Astrocyte (in vitro differentiated cells and primary cell): ENCODE measurements at regions not wholly inside any gene's neighbourhood (a gene's known extent, or its start where the extent isn't known, plus 50 kb on each side); places are given as distances from the start of the nearest gene placed in this dataset.

ENCODE experiments used
- DNase-seq: peaks from one replicate; pipeline ENCODE4 v3.0.0-alpha.2; 2010; ENCODE audit warnings: low read depth
- FAIRE-seq: peaks from 2 replicates; lab custom pipeline; 2011; peaks lifted over from hg19 to GRCh38; lab: Jason Lieb, UNC
- H2AFZ ChIP-seq: 2 replicates; pipeline ENCODE4 v1.6.0; 2012; ENCODE audit warnings: low read depth, low read length, inconsistent platforms
- H3K27ac ChIP-seq: 2 replicates; pipeline ENCODE4 v1.5.1; 2011; ENCODE audit warnings: low read depth, low read length, inconsistent platforms
- H3K27me3 ChIP-seq: 2 replicates; pipeline ENCODE4 v1.6.0; 2011; ENCODE audit warnings: low read length, inconsistent platforms; ENCODE audit not compliant: insufficient read depth
- H3K36me3 ChIP-seq: 2 replicates; pipeline ENCODE4 v1.5.1; 2011; ENCODE audit warnings: low read length, inconsistent platforms; ENCODE audit not compliant: insufficient read depth
- H3K4me1 ChIP-seq: 2 replicates; pipeline ENCODE4 v1.5.1; 2011; ENCODE audit warnings: low read length, inconsistent platforms; ENCODE audit not compliant: insufficient read depth
- H3K4me2 ChIP-seq: 2 replicates; pipeline ENCODE4 v1.6.0; 2012; ENCODE audit warnings: low read length, inconsistent platforms
- H3K4me3 ChIP-seq: 2 replicates; pipeline ENCODE4 v1.5.1; 2011; ENCODE audit warnings: low read depth, mild to moderate bottlenecking, low read length, inconsistent platforms; ENCODE audit not compliant: insufficient read depth
- H3K79me2 ChIP-seq: 2 replicates; pipeline ENCODE4 v1.6.0; 2012; ENCODE audit warnings: mild to moderate bottlenecking, low read length, inconsistent platforms; ENCODE audit not compliant: insufficient read depth
- H3K9ac ChIP-seq: 2 replicates; pipeline ENCODE4 v1.6.0; 2012; ENCODE audit warnings: mild to moderate bottlenecking, low read length, inconsistent platforms
- H3K9me3 ChIP-seq: 2 replicates; pipeline ENCODE4 v1.5.1; 2012; ENCODE audit warnings: low read depth, mild to moderate bottlenecking, low read length, inconsistent platforms; ENCODE audit not compliant: insufficient read depth
- H4K20me1 ChIP-seq: 2 replicates; pipeline ENCODE4 v1.6.0; 2012; ENCODE audit warnings: low read length, inconsistent platforms; ENCODE audit not compliant: insufficient read depth
- H3K27ac Mint-ChIP-seq: one replicate; pipeline ENCODE4 v1.8.0; 2021; ENCODE audit warnings: mild to moderate bottlenecking, mixed read lengths; ENCODE audit not compliant: unreplicated experiment
- H3K27me3 Mint-ChIP-seq: one replicate; pipeline ENCODE4 v1.8.0; 2021; ENCODE audit warnings: low read depth, mixed read lengths; ENCODE audit not compliant: unreplicated experiment
- H3K36me3 Mint-ChIP-seq: one replicate; pipeline ENCODE4 v1.8.0; 2021; ENCODE audit warnings: low read depth, mixed read lengths; ENCODE audit not compliant: unreplicated experiment
- H3K4me1 Mint-ChIP-seq: one replicate; pipeline ENCODE4 v1.8.0; 2021; ENCODE audit warnings: low read depth, mixed read lengths; ENCODE audit not compliant: unreplicated experiment
- H3K4me3 Mint-ChIP-seq: one replicate; pipeline ENCODE4 v1.8.0; 2021; ENCODE audit warnings: mild to moderate bottlenecking, moderate library complexity, mixed read lengths; ENCODE audit not compliant: unreplicated experiment
- H3K9me3 Mint-ChIP-seq: one replicate; pipeline ENCODE4 v1.8.0; 2021; ENCODE audit warnings: mild to moderate bottlenecking, mixed read lengths; ENCODE audit not compliant: unreplicated experiment
- CTCF ChIP-seq: IDR thresholded peaks from 2 replicates; pipeline ENCODE4 v1.5.1; 2011; ENCODE audit warnings: low read depth, mild to moderate bottlenecking, inconsistent platforms, low read length, moderate library complexity; ENCODE audit not compliant: insufficient read depth
- EZH2 ChIP-seq: IDR thresholded peaks from 2 replicates; pipeline ENCODE4 v1.6.1; 2012; ENCODE audit warnings: mild to moderate bottlenecking, low read length, inconsistent platforms; ENCODE audit not compliant: insufficient read depth

GRCh38 chr6:19616022-19616421, 221.1 kb upstream of the ID4 start:
- no peaks in the 10 kb centered on the region for H3K4me1 ChIP-seq
- no peaks in the 10 kb centered on the region for H3K4me1 Mint-ChIP-seq
- no peak for DNase-seq
- H3K36me3 ChIP-seq = no peaks in the 10 kb centered on the region
- H3K27me3 ChIP-seq = no peaks in the 10 kb centered on the region
- H3K27me3 Mint-ChIP-seq = no peaks in the 10 kb centered on the region
- H3K79me2 ChIP-seq = no peaks in the 10 kb centered on the region
- H4K20me1 ChIP-seq = no peaks in the 10 kb centered on the region
- H2AFZ ChIP-seq = no peak overlapping the region
- H3K9me3 ChIP-seq = no peaks in the 10 kb centered on the region
- no peak overlapping the region for H3K27ac Mint-ChIP-seq
- no peak for FAIRE-seq
- H3K4me3 Mint-ChIP-seq = no peak overlapping the region
- no peak overlapping the region for H3K4me2 ChIP-seq
- H3K27ac ChIP-seq = no peak overlapping the region
- no peak overlapping the region for H3K9ac ChIP-seq
- no peak for TF ChIP-seq CTCF
- TF ChIP-seq EZH2 = no peak
- H3K36me3 Mint-ChIP-seq = peaks cover 1% of the 10 kb centered on the region
- no peak overlapping the region for H3K4me3 ChIP-seq
- peaks cover 5% of the 10 kb centered on the region for H3K9me3 Mint-ChIP-seq

GRCh38 chr6:19632230-19632629, 204.9 kb upstream of the ID4 start:
- no peak overlapping the region for H3K4me2 ChIP-seq
- H3K4me1 Mint-ChIP-seq = no peaks in the 10 kb centered on the region
- FAIRE-seq = no peak
- no peak overlapping the region for H3K4me3 ChIP-seq
- no peak overlapping the region for H2AFZ ChIP-seq
- H3K36me3 ChIP-seq = no peaks in the 10 kb centered on the region
- H3K4me1 ChIP-seq = no peaks in the 10 kb centered on the region
- H3K27ac Mint-ChIP-seq = no peak overlapping the region
- H3K27me3 ChIP-seq = no peaks in the 10 kb centered on the region
- H3K4me3 Mint-ChIP-seq = no peak overlapping the region
- no peak for TF ChIP-seq EZH2
- TF ChIP-seq CTCF = no peak
- H3K9ac ChIP-seq = no peak overlapping the region
- H4K20me1 ChIP-seq = no peaks in the 10 kb centered on the region
- no peaks in the 10 kb centered on the region for H3K9me3 ChIP-seq
- H3K36me3 Mint-ChIP-seq = no peaks in the 10 kb centered on the region
- DNase-seq = no peak
- no peaks in the 10 kb centered on the region for H3K79me2 ChIP-seq
- H3K9me3 Mint-ChIP-seq = no peaks in the 10 kb centered on the region
- H3K27ac ChIP-seq = no peak overlapping the region
- no peaks in the 10 kb centered on the region for H3K27me3 Mint-ChIP-seq

- FAIRE-seq (no peak), DNase-seq (no peak)
- Mint-ChIP-seq H3K9me3 (no peaks in the 10 kb centered on the region), H3K4me3 (no peak overlapping the region), H3K27me3 (no peaks in the 10 kb centered on the region), H3K27ac (no peak overlapping the region), H3K4me1 (no peaks in the 10 kb centered on the region), H3K36me3 (no peaks in the 10 kb centered on the region)
- H3K4me1 ChIP-seq = no peaks in the 10 kb centered on the region
- no peaks in the 10 kb centered on the region for H3K27me3 ChIP-seq
- no peak overlapping the region for H3K27ac ChIP-seq
- no peak overlapping the region for H2AFZ ChIP-seq
- no peak for TF ChIP-seq CTCF
- no peak for TF ChIP-seq EZH2
- no peak overlapping the region for H3K4me3 ChIP-seq
- no peaks in the 10 kb centered on the region for H3K79me2 ChIP-seq
- H4K20me1 ChIP-seq = no peaks in the 10 kb centered on the region
- no peak overlapping the region for H3K9ac ChIP-seq
- H3K4me2 ChIP-seq = no peak overlapping the region
- no peaks in the 10 kb centered on the region for H3K36me3 ChIP-seq
- H3K9me3 ChIP-seq = no peaks in the 10 kb centered on the region
These were observed 204.4 kb upstream of the ID4 start for GRCh38 chr6:19632786-19633185.
